Caki2 (cell line): ENCODE measurements at regions not wholly inside any gene's neighbourhood (a gene's known extent, or its start where the extent isn't known, plus 50 kb on each side); places are given as distances from the start of the nearest gene placed in this dataset.

ENCODE experiments used
- DNase-seq: peaks from one replicate; pipeline ENCODE4 v3.0.0-alpha.2; 2015; ENCODE audit warnings: low read depth
- in situ Hi-C: cut with HindIII; loops from 2 replicates; pipeline ENCODE4 v1.10.0; 2016; ENCODE audit warnings: low sequenced_read_pairs, low pct_unique_long_range_greater_than_20kb, mixed read lengths

GRCh38 chr3:22893101-22893500 is 310.0 kb upstream of the UBE2E2 start:
- in situ Hi-C loops = no loop called here
- no peak for DNase-seq

- in situ Hi-C loops = no loop called here
- no peak for DNase-seq
Observed at GRCh38 chr3:22893644-22894325, 309.3 kb upstream of the UBE2E2 start.

- in situ Hi-C loops = no loop called here
- no peak for DNase-seq
Observed at GRCh38 chr3:22894865-22895264, 308.3 kb upstream of the UBE2E2 start.

GRCh38 chr3:22895671-22896070 is 307.5 kb upstream of the UBE2E2 start:
- in situ Hi-C loops = no loop called here
- DNase-seq = no peak

GRCh38 chr3:22898558-22898957 is 304.6 kb upstream of the UBE2E2 start:
- in situ Hi-C loops = no loop called here
- DNase-seq = no peak

GRCh38 chr3:22899441-22899840 is 303.7 kb upstream of the UBE2E2 start:
- DNase-seq = no peak
- in situ Hi-C loops = no loop called here

GRCh38 chr3:22900296-22900695 is 302.8 kb upstream of the UBE2E2 start:
- in situ Hi-C loops = no loop called here

GRCh38 chr3:22901684-22902083 is 301.4 kb upstream of the UBE2E2 start:
- in situ Hi-C loops = no loop called here
- DNase-seq = no peak

More at GRCh38 chr3:22900296-22900695, 302.8 kb upstream of the UBE2E2 start:
- no peak for DNase-seq

GRCh38 chr3:22907161-22907780 is 295.9 kb upstream of the UBE2E2 start:
- no peak for DNase-seq
- in situ Hi-C loops = no loop called here

- no peak for DNase-seq
- in situ Hi-C loops = no loop called here
Observed at GRCh38 chr3:22907796-22908195, 295.3 kb upstream of the UBE2E2 start.

- no peak for DNase-seq
- in situ Hi-C loops = no loop called here
Observed at GRCh38 chr3:22908989-22909507, 294.1 kb upstream of the UBE2E2 start.

GRCh38 chr3:22916933-22917332 is 286.2 kb upstream of the UBE2E2 start:
- no peak for DNase-seq
- in situ Hi-C loops = no loop called here

- in situ Hi-C loops = no loop called here
- no peak for DNase-seq
Observed at GRCh38 chr3:22920006-22920405, 283.1 kb upstream of the UBE2E2 start.

GRCh38 chr3:22922317-22922716 is 280.8 kb upstream of the UBE2E2 start:
- in situ Hi-C loops = no loop called here

GRCh38 chr3:22923711-22924110 is 279.4 kb upstream of the UBE2E2 start:
- in situ Hi-C loops = no loop called here
- no peak for DNase-seq

More at GRCh38 chr3:22922317-22922716, 280.8 kb upstream of the UBE2E2 start:
- peak; percentile 15 for DNase-seq

GRCh38 chr3:22928216-22929110 is 274.7 kb upstream of the UBE2E2 start:
- in situ Hi-C loops = no loop called here
- DNase-seq = no peak

GRCh38 chr3:22933051-22933840 is 269.9 kb upstream of the UBE2E2 start:
- in situ Hi-C loops = no loop called here
- DNase-seq = no peak

GRCh38 chr3:22933841-22934116 is 269.3 kb upstream of the UBE2E2 start:
- in situ Hi-C loops = no loop called here
- no peak for DNase-seq
